ENCODE measurements at regions not wholly inside any gene's neighbourhood (a gene's known extent, or its start where the extent isn't known, plus 50 kb on each side); places are given as distances from the start of the nearest gene placed in this dataset.

DNA sequence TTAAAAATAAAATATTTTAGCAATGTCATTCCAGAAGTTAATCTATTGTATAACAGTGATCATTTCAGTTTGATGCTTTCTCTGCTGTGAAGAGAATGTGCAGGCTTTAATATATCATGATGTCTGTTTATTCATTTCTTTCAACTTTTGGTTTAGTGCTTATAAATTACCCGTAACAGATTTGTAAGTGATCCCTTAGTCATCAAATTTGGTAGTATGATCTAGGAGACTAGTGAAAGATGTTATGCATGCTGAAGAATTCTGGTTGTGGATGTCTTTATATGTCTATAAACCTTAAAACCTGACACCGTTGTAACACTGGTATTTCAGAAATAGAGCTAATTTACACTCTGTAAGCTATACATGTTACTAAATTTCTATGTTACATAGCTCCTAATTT, 260.4 kb downstream of the CPS1 start:
- Mint-ChIP-seq H3K4me3 (ENCODE audit: unreplicated experiment) (no peak overlapping the region), H3K36me3 (ENCODE audit: insufficient read depth, unreplicated experiment) (no peaks in the 10 kb centered on the region), H3K27me3 (ENCODE audit: insufficient read depth, unreplicated experiment) (peaks cover 11% of the 10 kb centered on the region), H3K27ac (ENCODE audit: low read depth, unreplicated experiment) (no peak overlapping the region), H3K9me3 (ENCODE audit: unreplicated experiment) (no peaks in the 10 kb centered on the region), H3K4me1 (ENCODE audit: insufficient read depth, unreplicated experiment) (no peaks in the 10 kb centered on the region)
- no TSS peak for BruUV-seq (replicated peaks)
- intact Hi-C loops (cut with micrococcal nuclease), result no loop called here
- TF ChIP-seq, protein P1, sequence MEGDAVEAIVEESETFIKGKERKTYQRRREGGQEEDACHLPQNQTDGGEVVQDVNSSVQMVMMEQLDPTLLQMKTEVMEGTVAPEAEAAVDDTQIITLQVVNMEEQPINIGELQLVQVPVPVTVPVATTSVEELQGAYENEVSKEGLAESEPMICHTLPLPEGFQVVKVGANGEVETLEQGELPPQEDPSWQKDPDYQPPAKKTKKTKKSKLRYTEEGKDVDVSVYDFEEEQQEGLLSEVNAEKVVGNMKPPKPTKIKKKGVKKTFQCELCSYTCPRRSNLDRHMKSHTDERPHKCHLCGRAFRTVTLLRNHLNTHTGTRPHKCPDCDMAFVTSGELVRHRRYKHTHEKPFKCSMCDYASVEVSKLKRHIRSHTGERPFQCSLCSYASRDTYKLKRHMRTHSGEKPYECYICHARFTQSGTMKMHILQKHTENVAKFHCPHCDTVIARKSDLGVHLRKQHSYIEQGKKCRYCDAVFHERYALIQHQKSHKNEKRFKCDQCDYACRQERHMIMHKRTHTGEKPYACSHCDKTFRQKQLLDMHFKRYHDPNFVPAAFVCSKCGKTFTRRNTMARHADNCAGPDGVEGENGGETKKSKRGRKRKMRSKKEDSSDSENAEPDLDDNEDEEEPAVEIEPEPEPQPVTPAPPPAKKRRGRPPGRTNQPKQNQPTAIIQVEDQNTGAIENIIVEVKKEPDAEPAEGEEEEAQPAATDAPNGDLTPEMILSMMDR (IDR thresholded peaks at IDR 0.05; ENCODE audit: unreplicated experiment), result no peak
- POLR2A ChIA-PET, result no interaction called here
- CTCF ChIA-PET, result no interaction called here
- no peak for DNase-seq (ENCODE audit: unreplicated experiment)

- H3K4me3 Mint-ChIP-seq (ENCODE audit: unreplicated experiment), result no peak overlapping the region
- intact Hi-C loops (cut with micrococcal nuclease), result no loop called here
- H3K9me3 Mint-ChIP-seq (ENCODE audit: unreplicated experiment), result no peaks in the 10 kb centered on the region
- no peaks in the 10 kb centered on the region for H3K36me3 Mint-ChIP-seq (ENCODE audit: insufficient read depth, unreplicated experiment)
- DNase-seq (ENCODE audit: unreplicated experiment), result no peak
- TF ChIP-seq, protein P1 (IDR thresholded peaks at IDR 0.05; ENCODE audit: unreplicated experiment), result no peak
- ChIA-PET POLR2A (no interaction called here), CTCF (interaction anchor here (0.7 kb wide), 2 partner anchors 15 to 1455 kb away, joined by 3 read pairs; no protein-coding TSS in a partner anchor)
- no peak overlapping the region for H3K27ac Mint-ChIP-seq (ENCODE audit: low read depth, unreplicated experiment)
- no TSS peak for BruUV-seq (replicated peaks)
- H3K27me3 Mint-ChIP-seq (ENCODE audit: insufficient read depth, unreplicated experiment), result no peaks in the 10 kb centered on the region
- H3K4me1 Mint-ChIP-seq (ENCODE audit: insufficient read depth, unreplicated experiment), result no peaks in the 10 kb centered on the region
Measured at GRCh38 chr2:210818473-210818872, 262.1 kb downstream of the CPS1 start.

- Mint-ChIP-seq H3K4me3 (ENCODE audit: unreplicated experiment) (no peak overlapping the region), H3K27me3 (ENCODE audit: insufficient read depth, unreplicated experiment) (peaks cover 54% of the 10 kb centered on the region), H3K4me1 (ENCODE audit: insufficient read depth, unreplicated experiment) (no peaks in the 10 kb centered on the region), H3K9me3 (ENCODE audit: unreplicated experiment) (no peaks in the 10 kb centered on the region), H3K36me3 (ENCODE audit: insufficient read depth, unreplicated experiment) (no peaks in the 10 kb centered on the region), H3K27ac (ENCODE audit: low read depth, unreplicated experiment) (no peak overlapping the region)
- ChIA-PET POLR2A (no interaction called here), CTCF (interaction anchor here (1.5 kb wide), 1 partner anchor 15 kb away, joined by 3 read pairs; no protein-coding TSS in a partner anchor)
- TF ChIP-seq, protein P1 (IDR thresholded peaks at IDR 0.05; ENCODE audit: unreplicated experiment), result no peak
- DNase-seq (ENCODE audit: unreplicated experiment), result no peak
- intact Hi-C loops (cut with micrococcal nuclease), result no loop called here
- no TSS peak for BruUV-seq (replicated peaks)
Measured at GRCh38 chr2:210833403-210833802, 277.0 kb downstream of the CPS1 start.

DNA sequence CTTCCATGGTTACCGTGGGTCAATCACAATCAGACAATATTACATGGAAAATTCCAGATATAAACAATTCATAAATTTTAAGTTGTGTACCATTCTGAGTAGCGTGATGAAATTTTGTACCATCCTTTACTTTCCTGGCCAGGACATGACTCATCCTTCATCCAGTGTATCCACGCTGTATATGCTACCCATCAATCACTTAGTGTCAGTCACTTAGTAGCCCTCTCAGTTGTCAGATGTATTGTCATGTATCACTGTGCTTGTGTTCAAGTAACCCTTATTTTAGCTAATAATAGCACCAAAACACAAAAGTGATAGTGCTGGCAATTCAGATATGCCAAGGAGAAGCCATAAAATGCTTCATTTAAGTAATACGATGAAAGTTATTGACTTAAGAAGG, 282.6 kb downstream of the CPS1 start:
- intact Hi-C loops (cut with micrococcal nuclease), result no loop called here
- Mint-ChIP-seq H3K27me3 (ENCODE audit: insufficient read depth, unreplicated experiment) (peaks cover 53% of the 10 kb centered on the region), H3K4me3 (ENCODE audit: unreplicated experiment) (no peak overlapping the region), H3K36me3 (ENCODE audit: insufficient read depth, unreplicated experiment) (no peaks in the 10 kb centered on the region), H3K27ac (ENCODE audit: low read depth, unreplicated experiment) (no peak overlapping the region), H3K4me1 (ENCODE audit: insufficient read depth, unreplicated experiment) (no peaks in the 10 kb centered on the region), H3K9me3 (ENCODE audit: unreplicated experiment) (no peaks in the 10 kb centered on the region)
- POLR2A ChIA-PET, result no interaction called here
- no TSS peak for BruUV-seq (replicated peaks)
- DNase-seq (ENCODE audit: unreplicated experiment), result peak; percentile 13
- CTCF ChIA-PET, result interaction anchor here (0.7 kb wide), 1 partner anchor 23 kb away, joined by 3 read pairs; no protein-coding TSS in a partner anchor
- TF ChIP-seq, protein P1 (IDR thresholded peaks at IDR 0.05; ENCODE audit: unreplicated experiment), result no peak

All from MCF 10A (cell line).